ENCODE measurements at regions not wholly inside any gene's neighbourhood (a gene's known extent, or its start where the extent isn't known, plus 50 kb on each side); places are given as distances from the start of the nearest gene placed in this dataset.

GRCh38 chr16:14346278-14347142 is 275.4 kb downstream of the MRTFB start:
- TF ChIP-seq CTCF (IDR thresholded peaks at IDR 0.05) (no peak), POLR2AphosphoS5 (IDR thresholded peaks at IDR 0.05) (no peak), POLR2A (IDR thresholded peaks at IDR 0.05) (no peak)

Data from prostate gland (tissue), 2 donors.